ENCODE measurements at regions not wholly inside any gene's neighbourhood (a gene's known extent, or its start where the extent isn't known, plus 50 kb on each side); places are given as distances from the start of the nearest gene placed in this dataset.

DNA sequence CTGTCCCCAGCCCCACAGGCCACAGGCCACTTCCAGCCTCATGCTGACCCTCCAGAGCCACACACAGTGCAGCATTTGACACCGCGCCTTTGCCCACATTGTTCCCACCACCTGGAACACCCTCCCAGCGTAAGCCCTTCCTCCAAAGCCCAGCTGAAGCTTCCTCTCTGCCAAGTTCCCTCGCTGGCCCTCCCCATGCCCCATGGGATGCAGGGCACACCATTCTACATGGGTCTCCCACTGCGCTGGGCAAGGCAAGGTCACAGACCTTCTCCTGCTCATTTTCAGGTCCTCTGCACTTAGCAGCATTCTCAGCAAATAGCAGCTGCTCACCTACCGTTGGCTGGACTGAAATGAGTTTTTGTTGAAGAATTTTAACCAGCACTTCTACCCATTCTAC lies 455.5 kb downstream of the EIPR1 start:
- no peak overlapping the region for H3K27ac ChIP-seq (ENCODE audit: low read length)
- peaks cover 7% of the 10 kb centered on the region; the same call in 1 of the 2 replicates for H3K27me3 ChIP-seq (ENCODE audit: low read depth, low read length)
- H3K36me3 ChIP-seq (replicated peaks; ENCODE audit: low read depth, low read length): no peaks in the 10 kb centered on the region
- H3K4me3 ChIP-seq (ENCODE audit: low read length): no peak overlapping the region
- H3K79me2 ChIP-seq (ENCODE audit: low read length): no peaks in the 10 kb centered on the region
- no peak overlapping the region for H3K4me2 ChIP-seq (ENCODE audit: low read length)
- H2AFZ ChIP-seq (ENCODE audit: low read depth, low read length): no peak overlapping the region
- no peak overlapping the region for H3K9ac ChIP-seq (ENCODE audit: low read length)
- H3K4me1 ChIP-seq (ENCODE audit: low read length): peaks cover 16% of the 10 kb centered on the region
- no peaks in the 10 kb centered on the region for H3K9me3 ChIP-seq (ENCODE audit: insufficient read depth, low read length)
- H4K20me1 ChIP-seq (ENCODE audit: insufficient read depth, low read length): no peaks in the 10 kb centered on the region
- TF ChIP-seq EZH2phosphoT487 (IDR thresholded peaks at IDR 0.05; ENCODE audit: low read depth): no peak
- no peak for TF ChIP-seq CTCF (IDR thresholded peaks at IDR 0.05; ENCODE audit: low read depth, low read length)

DNA sequence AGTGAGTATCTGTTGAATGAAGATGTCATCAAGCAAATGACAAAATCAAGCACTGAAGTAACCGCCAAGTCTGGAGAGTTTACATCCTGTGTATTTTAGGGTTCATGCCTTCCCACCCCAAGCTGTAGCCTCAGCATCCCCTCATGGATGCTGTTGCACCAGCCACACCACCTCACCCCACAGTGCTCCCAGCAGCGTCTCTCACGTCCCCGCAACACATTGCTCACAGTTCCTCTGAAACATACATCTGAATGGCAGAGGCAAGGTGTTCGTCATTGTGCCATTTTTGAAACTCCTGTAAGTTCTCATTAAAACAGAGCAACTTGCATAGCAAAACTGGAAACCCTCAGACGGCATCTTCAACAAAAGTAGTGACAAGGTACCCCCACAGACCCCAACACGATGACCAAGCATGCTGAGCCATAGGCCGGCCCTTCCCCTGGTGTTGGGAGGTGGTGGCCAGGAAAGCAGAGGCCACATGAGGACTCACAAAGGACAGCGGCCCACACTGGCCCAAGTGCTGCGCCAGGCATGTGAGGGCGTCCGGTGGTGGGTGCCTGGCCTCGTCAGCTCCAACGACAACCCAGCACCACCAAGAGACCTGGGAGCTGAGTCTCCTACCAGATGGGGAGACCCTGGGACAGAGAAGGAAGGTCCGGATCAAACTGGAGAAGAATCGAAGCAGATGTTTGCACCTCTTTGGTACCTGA lies 456.5 kb downstream of the EIPR1 start:
- no peaks in the 10 kb centered on the region for H3K79me2 ChIP-seq (ENCODE audit: low read length)
- no peak overlapping the region for H3K27ac ChIP-seq (ENCODE audit: low read length)
- no peak overlapping the region for H2AFZ ChIP-seq (ENCODE audit: low read depth, low read length)
- no peaks in the 10 kb centered on the region for H3K9me3 ChIP-seq (ENCODE audit: insufficient read depth, low read length)
- no peak for TF ChIP-seq CTCF (IDR thresholded peaks at IDR 0.05; ENCODE audit: low read depth, low read length)
- no peak for TF ChIP-seq EZH2phosphoT487 (IDR thresholded peaks at IDR 0.05; ENCODE audit: low read depth)
- H4K20me1 ChIP-seq (ENCODE audit: insufficient read depth, low read length): no peaks in the 10 kb centered on the region
- no peaks in the 10 kb centered on the region for H3K36me3 ChIP-seq (replicated peaks; ENCODE audit: low read depth, low read length)
- peaks cover 6% of the 10 kb centered on the region for H3K4me1 ChIP-seq (ENCODE audit: low read length)
- no peak overlapping the region for H3K4me3 ChIP-seq (ENCODE audit: low read length)
- no peak overlapping the region for H3K9ac ChIP-seq (ENCODE audit: low read length)
- no peak overlapping the region for H3K4me2 ChIP-seq (ENCODE audit: low read length)
- peaks cover 7% of the 10 kb centered on the region; the same call in 1 of the 2 replicates for H3K27me3 ChIP-seq (ENCODE audit: low read depth, low read length)

DNA sequence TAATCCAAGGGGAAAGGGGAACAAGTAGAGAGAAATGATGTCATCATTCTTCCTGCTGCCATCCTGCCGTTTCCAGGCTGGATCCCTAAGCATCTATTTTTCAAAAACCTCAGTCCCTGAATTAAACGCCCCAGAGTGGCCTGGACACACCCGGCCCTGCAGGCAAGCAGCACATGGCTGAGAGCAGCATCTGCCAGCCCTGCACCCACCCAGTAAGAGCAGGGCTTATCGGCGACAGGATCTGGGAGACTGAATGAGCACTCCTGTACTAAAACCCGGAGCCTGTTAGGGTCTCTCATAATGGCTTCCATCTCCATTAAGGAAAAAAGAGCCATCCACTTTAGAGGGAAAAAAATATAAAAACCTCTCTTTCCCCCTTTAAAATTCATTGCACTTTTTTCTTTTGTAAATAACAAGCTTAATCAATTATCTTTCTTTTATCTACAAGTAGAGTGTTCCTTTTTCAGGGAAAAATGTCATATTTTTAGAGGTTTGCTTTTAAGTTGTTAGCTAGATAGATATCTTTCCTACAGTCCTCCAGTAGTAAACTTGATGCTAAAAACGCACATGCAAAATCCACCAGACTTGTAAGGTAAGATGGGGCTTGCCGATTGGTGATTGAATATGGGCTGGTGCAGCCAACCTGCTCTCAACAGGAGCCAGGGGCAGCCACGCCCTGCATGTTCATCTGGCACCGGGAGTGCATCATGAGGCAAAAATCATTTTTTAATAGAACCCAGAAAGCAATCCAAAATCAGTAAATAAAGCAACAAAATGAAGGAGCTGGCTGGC lies 457.8 kb downstream of the EIPR1 start:
- H3K4me3 ChIP-seq (ENCODE audit: low read length): no peak overlapping the region

More for the DNA sequence above, 457.8 kb downstream of the EIPR1 start:
- H3K27me3 ChIP-seq (ENCODE audit: low read depth, low read length): peaks cover 7% of the 10 kb centered on the region; the same call in 1 of the 2 replicates
- H4K20me1 ChIP-seq (ENCODE audit: insufficient read depth, low read length): no peaks in the 10 kb centered on the region
- H3K4me1 ChIP-seq (ENCODE audit: low read length): no peaks in the 10 kb centered on the region
- H3K4me2 ChIP-seq (ENCODE audit: low read length): no peak overlapping the region
- H3K9ac ChIP-seq (ENCODE audit: low read length): no peak overlapping the region
- H3K27ac ChIP-seq (ENCODE audit: low read length): no peak overlapping the region
- no peaks in the 10 kb centered on the region for H3K36me3 ChIP-seq (replicated peaks; ENCODE audit: low read depth, low read length)
- H3K9me3 ChIP-seq (ENCODE audit: insufficient read depth, low read length): no peaks in the 10 kb centered on the region
- no peaks in the 10 kb centered on the region for H3K79me2 ChIP-seq (ENCODE audit: low read length)
- TF ChIP-seq EZH2phosphoT487 (IDR thresholded peaks at IDR 0.05; ENCODE audit: low read depth): no peak
- TF ChIP-seq CTCF (IDR thresholded peaks at IDR 0.05; ENCODE audit: low read depth, low read length): no peak
- H2AFZ ChIP-seq (ENCODE audit: low read depth, low read length): no peak overlapping the region
